IPS-NIHi11 (cell line): ENCODE measurements at regions not wholly inside any gene's neighbourhood (a gene's known extent, or its start where the extent isn't known, plus 50 kb on each side); places are given as distances from the start of the nearest gene placed in this dataset.
A peak's percentile ranks its signal among the peaks of the same experiment; 100 is the strongest.
"Not testable (repeated sequence)": the region's sequence is repeated elsewhere in the genome, so short reads cannot be mapped to it uniquely, and the experiment has no call there.

Experiments used
- DNase-seq: peaks from one replicate; pipeline ENCODE4 v3.0.0; 2012; ENCODE audit warnings: mixed read lengths, low spot score

DNA sequence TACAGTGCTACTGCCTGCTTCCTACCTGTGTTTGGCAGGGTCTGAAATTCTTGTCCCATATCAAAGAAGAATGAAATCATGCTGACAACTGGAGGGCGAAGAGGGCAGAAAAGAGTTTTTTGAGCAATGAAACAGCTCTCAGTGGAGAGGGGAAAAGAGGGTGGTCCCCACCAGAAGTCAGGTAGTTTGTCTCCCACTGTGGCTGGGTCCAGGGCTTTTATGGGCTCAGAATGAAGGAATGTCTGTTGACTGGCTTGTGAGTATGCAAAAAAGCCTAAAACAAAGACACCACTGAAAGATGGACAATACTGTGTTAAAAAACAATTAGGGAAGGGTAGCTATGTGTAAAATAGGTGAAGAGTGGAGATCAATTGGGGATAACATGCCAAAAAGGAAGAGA, 115.0 kb downstream of the ADAM29 start:
- DNase-seq: no peak

DNA sequence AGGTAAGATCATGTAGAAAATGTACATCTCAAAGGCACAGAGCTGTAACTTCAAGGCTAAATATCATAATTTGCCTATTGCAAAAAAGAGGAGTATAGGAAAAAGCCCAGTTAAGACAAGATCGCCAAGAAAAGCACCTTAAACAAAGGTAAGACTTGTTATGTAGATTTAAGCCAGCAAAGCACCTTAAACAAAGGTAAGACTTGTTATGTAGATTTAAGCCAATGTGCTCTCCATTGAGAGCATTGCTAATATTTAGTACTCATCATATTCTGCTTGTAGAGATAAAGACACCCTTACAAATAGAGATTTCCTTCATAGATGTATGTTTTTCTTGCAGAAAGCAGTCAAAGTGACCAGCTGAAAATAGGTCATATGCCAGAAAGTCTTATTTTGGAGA, 115.8 kb downstream of the ADAM29 start:
- DNase-seq: no peak

DNA sequence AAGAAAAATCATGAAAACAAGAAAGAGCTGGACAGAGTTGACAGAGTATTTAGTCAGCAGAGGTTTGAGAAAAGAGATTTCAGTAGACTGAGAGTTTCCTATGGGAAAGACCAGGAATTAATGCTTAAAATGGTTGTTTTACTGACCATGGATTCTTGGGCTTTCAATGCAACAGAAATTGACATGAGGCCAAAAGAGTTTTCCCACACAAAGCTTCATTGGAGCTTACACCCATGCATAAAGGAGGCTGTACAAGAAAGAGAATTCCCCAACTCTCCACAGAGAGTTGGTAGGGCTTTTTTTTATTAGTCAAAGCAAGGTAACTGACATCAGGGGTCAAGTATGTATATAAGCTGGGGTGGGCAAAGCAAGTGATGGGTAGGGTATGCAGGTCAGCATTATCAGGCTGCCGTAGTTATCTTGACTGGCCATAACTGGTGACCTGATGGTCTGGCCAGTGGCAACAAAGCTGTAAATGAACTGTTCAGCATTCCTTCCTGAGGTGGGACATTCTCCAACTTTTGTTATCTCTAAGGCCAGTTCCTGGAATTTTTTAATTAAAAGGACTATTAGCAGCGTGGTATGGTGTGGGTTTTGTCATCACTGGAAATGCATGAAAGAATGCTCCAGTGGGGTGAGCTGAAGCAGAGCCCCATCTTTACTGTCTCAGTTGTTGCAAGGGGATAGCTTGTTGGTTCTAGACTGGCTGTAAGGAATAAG, 117.0 kb downstream of the ADAM29 start:
- no peak for DNase-seq

DNA sequence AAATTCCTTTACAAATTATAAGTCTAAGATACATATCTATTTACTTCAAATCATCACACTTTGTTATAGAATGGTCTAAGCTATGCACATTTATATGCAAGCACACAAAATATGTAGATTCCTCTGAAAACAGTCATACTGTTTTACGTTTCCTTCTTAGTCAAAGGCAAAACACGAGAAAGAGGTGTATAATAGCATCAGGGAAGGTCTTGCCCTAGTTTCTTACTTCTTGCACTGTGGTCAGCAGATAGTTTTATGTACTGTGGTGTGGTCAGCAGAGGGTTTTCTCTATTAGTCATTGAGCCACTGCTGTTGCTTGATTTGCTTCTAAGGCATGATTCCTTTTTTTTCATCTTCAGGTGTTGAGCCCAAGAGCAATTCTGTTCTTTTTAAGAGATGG, 117.7 kb downstream of the ADAM29 start:
- DNase-seq: no peak

DNA sequence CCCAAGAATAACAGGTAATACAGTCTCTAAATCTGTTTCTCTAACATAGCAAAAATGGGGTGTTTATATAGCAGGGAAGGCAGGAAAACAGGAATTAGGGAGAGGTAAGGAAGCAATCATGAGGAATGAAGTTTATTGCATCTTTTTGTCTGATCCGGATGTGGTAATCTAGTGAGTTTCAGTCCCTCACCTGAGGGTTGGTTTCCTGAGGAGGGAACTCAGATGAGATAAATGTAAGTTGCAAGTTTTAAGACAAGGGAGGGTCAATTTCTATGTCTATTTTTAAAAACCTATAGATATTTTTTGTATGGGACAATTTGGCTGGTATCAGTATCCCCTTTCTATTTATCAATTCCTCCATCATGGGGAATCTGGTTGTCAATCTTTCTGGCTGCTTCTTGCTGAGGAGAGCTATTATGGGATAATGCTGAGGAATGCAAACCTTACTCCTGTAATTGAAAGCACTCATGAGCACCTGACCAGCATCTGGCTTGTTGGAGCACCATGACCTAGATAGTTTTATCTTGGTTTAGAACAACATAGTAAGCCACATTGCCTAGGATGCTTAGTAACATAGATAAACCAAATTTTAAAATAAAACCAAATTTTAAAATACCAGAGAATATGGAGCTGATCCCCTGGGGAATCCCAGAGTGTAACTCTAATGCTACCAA, 130.1 kb downstream of the ADAM29 start:
- DNase-seq: no peak

DNA sequence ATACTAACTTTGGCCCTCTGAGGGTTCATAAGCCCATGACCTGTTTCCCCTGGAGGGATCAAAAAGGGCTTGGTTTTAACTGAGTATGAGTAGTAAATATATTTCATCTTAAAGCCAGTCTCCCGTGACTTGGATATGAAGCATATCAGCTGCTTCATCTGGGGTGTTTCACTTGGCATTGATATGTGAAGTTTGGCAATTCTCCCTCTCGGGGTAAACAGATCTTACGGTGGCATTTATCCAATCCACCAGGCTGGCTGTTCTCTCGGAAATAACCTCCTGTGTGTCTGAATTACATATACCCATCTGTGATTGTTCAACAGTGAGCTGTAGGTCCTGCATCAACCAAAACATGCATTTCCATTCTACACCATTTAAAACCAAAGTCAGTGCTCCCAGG, 130.7 kb downstream of the ADAM29 start:
- DNase-seq: no peak

DNA sequence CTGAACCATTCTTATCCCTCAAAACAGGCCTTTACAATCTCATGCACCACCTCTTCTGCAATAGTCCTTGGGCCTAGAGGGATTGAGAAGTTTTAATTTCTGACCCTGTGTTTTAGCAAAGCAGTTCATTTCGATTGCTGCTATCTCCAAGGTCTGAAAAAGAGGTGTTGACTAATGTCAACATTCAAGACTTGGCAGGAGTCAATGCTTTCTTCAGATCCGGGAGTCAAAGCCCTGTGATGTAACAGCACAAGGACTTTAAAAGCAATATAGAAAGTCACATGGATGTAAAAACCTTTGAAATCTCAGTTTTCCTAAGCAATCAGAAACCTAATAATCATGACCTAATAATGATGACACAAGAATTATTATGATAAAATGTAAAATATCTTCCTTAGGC, 133.8 kb downstream of the ADAM29 start:
- no peak for DNase-seq

DNA sequence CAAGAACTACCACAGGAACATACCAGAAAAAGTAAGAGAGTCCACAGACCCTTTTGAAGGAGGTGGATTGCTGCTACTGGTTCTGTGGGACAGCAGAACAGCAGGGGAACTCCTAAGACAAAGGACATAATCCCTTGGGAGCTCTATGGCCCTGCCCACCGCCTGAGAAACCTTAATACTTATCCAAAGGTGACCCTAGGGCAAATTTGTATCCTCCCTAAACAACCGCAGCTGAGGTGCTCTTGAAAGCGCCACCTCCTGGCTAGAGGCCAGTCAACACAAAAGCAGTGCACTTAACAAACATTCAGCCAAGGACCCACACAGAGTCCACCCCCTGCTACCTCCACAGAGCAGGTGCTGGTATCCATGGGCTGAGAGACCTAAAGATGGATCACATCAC, 136.8 kb downstream of the ADAM29 start:
- DNase-seq: peak; percentile 53

DNA sequence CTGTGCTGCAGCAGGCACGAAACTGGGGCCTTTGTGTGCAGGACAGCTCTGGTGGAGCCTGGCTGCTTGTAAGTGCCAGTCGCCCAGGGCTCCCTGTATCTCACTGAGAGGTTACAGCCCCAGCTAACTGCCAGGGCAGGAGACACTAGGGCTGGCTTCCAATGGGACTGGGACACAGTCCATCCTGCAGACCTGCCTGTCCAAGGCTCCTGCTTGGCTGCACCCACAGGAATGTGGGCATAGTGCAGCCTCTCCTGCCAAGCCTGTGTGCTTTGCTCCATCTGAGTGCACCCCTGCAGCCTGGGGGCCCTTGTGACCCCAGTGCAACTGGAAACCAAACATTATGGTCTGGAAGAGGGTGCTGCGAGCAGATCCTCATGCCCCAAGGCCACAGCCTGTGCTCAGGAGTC, 144.0 kb downstream of the ADAM29 start:
- DNase-seq: no peak

DNA sequence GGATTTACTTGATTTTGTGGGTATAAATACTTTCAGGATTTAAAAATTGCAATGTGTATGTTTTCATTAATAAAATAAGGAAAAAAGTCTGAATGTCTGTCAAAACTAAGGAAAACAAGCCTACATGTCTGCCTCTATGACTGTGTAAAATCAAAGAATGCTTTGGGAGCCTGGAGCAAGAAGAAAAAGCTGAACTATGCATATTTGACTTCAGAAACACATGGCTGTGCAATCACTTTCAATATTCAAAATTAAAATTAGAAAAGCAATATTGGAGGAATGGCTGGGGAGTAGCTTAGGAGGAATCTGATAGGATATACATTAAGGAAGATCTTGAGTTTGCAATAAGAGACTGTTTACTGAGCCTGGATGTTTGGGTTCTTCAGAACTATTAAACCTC, 147.1 kb downstream of the ADAM29 start:
- no peak for DNase-seq

DNA sequence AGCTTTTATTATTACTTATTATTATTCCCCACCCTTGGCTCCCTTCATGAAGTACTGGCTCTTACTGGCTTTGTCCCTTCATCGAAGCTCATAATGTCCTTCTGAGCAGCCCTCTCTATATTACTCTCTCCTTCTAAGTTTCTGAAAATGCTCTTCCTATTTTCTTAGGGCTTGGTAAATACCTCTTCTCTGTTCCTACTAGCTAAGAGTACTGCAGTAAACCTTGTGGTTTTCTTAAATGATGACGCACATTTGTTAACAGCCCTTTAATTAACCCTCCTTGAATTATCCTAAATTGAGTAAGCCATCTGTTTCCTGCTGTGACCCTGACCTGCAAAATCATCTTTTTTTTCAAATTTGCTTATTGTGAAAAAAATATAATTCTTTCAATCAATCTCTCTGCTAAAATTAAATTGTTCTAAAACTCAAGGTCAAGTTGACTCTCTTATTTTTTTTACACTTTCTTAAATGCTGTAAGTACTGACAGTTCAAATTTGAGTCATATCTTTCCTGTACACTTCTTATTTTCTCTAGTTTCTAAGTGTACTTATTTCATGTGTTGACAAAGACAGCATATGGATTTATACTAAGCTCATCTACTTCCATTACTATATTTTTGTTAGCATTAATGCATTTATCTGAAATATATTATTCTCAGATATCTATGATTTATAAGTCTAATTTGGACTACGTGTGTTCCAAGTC, 148.9 kb downstream of the ADAM29 start:
- no peak for DNase-seq

DNA sequence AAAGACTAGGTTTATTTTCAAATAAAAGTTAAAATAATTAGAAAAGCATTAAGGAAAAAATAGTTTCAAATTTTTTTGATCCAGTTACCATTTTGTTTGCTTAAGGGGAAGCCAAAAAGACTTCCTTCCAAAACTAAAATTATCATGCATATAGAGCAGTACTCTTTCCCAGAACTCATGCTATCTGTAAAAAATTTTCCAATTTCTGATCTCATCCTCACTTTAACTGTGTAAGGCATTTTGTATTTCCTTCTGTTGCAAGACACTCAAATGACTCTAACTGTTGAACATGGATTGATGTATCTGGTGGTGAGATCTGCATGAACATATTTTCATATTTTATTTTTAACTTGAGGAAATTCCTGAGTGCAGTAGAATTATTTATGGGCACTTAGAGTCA, 150.1 kb downstream of the ADAM29 start:
- no peak for DNase-seq

DNA sequence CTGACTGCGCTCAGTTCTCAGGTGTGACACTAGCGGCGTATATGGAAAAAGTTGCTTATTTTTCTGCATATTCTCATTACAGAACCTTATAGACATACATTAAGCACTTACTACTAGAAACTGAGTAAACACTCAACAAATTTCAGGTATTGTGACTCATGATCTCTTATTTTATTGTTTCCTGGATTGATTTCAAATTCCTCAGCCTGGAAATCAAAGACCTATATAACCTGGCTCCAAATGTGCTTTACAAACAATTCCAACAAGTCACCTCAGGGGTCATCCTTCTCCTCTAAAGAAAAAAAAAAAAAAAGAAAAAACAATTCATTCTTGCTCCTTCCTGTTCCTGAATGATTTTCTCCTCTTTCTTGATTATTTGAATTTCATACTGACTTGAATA, 152.3 kb downstream of the ADAM29 start:
- DNase-seq: no peak

DNA sequence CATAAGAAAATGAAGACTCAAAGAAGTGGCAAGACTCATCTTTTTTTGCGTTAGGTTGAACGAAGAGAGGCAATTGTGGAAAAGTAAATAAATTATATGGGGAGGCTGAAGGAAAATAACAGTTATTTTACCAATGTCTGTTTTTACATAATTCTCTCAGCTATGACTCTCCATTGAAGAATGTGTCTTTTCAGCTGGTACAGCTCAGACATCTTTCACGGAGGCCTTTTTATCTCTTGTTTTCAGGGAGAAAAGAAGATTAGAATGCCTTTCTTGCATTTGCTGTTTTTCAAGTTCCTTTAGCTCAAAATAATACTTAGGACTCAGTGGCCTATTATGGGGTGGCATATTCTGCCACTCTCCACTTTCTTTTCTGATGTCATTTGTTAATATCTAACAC, 153.0 kb downstream of the ADAM29 start:
- DNase-seq: no peak

DNA sequence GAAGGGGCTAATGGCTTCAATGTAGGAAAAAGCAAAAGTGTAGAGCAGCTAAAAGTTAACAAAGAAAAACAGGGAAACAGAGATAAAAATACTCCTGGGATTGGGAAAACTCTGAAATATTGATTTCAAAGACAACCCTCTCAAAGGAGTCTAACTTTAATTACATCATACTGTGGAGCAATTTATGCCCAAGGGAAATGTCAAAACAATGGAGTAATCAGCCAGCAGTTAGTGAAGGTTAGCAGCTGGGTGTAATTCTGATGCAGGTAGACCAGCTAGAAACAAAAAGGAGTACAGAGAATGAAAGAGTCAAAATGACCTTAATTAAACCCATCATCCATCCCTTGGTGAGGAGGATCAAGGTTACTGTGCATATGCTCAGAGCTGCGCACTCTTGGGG, 169.0 kb downstream of the ADAM29 start:
- DNase-seq: no peak

DNA sequence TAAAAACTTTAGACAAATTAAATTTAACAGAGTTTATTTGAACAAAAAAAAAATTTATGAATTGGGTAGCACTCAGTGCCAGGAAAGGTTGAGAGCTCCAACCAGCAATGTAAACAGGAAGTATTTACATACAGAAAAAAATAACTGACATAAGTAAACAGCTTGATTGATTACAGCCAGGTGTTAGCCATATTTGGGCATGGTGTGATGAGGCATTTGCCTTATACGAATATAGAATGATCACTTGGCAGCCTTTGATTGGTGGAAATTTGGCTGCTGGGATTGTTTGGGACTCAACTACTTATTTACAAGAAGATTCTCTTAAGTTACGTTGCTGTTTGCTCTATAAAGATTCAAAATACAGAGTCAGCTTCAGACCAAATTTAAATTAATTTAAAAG, 172.0 kb downstream of the ADAM29 start:
- DNase-seq: no peak

DNA sequence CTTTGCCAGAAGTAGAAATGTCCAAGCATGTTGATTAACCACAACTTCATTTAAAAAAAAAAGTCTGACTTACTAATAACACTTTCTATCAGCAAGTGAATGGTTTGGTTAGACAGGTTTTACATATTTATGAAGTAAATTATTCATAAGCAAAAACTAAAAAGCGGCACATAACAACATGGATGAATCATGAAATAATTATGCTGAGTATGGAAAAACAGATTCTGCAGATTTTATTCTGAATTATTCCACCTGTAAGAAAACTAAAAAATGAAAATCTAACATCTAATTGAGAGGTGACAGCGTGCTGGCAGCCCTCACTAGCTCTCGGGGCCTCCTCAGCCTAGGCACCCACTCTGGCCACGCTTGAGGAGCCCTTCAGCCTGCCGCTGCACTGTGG, 173.5 kb downstream of the ADAM29 start:
- DNase-seq: no peak

DNA sequence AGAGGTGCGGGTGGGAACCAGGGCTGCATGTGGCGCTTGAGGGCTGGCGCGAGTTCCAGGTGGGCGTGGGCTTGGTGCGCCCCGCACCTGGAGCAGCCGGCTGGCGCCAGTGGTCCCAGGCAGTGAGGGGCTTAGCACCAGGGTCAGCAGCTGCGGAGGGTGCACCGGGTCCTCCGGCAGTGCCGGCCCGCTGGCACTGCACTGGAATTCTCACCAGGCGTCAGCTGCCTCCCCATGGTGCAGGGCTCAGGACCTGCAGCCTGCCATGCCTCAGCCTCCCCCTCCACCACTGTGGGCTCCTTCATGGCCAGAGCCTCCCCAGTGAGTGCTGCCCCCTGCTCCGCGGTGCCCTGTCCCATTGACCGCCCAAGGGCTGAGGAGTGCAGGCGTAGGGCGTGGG, 174.0 kb downstream of the ADAM29 start:
- no peak for DNase-seq

DNA sequence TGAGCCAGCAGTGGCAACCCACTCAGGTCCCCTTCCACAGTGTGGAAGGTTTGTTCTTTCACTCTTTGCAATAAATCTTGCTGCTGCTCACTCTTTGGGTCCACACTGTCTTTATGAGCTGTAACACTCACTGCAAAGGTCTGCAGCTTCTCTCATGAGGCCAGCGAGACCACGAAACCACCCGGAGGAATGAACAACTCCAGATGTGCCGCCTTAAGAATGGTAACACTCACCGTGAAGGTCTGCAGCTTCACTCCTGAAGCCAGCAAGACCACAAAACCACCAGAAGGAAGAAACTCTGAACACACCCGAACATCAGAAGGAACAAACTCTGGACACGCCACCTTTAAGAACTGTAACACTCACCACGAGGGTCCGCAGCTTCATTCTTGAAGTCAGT, 174.9 kb downstream of the ADAM29 start:
- not testable (repeated sequence) for DNase-seq

DNA sequence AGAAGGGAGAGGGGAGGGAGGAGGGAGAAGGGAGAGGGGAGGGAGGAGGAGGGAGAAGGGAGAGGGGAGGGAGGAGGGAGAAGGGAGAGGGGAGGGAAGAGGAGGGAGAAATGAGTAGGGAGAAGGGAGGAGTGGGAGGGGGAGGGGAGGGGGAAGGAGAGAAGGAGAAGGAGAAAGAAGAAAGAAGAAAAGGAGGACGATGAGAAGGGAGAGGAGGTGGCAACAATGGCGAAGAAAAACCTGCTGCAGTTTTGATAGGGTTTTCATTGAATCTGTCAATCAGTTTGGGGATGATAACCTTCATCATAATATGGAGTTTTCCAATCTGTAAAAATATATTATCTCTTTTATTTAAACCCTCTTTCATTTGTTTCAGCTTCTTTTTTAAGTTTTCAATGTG, 185.2 kb downstream of the ADAM29 start:
- no peak for DNase-seq

DNA sequence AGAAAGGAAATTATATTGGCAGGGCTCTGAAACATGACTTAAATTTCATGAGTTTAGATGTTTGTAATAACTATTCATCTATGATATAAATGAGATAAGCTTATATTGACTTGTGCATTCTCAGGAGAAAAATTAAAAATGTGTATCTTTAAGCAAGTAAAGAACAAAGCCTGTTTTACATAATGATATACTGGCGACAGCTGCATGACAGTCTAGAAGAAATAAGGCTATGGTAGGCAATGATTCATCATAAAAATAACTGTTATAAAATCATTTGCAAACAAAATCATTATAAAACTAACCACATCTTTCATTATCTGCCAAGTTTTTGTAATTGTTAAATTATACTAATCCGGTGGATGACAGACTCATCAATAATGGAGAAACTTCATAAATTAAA, 188.1 kb downstream of the ADAM29 start:
- no peak for DNase-seq

DNA sequence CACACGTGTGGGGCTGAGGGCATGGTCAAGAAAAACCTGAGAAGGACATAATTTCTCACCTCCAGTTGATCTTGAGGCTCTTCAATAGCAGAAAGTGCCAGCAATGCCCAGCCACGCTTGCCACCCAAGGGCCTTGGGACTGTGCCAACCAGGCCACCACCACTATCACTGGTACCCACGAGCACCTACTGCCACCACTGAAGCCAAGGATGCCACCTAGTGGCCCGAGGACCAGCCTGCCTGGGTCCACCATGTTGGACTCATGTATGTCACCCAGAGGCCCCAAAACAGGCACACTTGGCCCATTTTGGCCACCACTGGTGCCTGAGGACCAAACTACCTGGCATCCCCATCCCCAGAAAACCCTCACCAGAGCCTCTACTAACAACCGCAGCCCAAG, 191.8 kb downstream of the ADAM29 start:
- DNase-seq: peak; percentile 14

DNA sequence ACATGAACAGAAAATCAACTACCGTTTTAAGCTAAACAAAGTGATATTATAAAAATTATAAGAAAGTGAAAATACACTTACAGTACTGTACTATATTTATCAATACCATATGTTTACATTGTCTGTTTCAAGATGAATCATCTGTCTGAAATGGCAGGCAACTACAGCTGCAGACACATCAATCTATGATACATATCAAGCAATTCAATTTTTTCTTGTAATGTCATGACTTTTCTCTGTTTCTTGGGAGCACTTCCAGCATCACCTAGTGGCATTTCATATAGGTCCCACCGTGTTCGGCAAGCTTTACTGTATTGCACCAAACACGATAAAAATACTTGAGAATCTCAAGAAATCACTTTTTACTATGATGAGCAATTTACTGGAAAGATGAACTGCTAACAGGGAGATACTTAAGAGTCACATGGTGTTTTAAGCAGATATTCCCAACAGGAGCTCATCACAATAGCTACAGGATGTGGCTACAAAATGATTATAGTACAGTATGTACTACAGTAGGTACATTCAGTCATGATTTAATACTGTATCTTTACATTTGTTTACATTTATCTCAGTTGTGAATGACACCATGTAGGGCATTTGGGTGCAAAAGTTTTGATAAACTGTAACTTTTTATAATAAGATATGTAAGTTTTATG, 207.4 kb downstream of the ADAM29 start:
- no peak for DNase-seq
